ENCODE measurements at regions not wholly inside any gene's neighbourhood (a gene's known extent, or its start where the extent isn't known, plus 50 kb on each side); places are given as distances from the start of the nearest gene placed in this dataset.

DNA sequence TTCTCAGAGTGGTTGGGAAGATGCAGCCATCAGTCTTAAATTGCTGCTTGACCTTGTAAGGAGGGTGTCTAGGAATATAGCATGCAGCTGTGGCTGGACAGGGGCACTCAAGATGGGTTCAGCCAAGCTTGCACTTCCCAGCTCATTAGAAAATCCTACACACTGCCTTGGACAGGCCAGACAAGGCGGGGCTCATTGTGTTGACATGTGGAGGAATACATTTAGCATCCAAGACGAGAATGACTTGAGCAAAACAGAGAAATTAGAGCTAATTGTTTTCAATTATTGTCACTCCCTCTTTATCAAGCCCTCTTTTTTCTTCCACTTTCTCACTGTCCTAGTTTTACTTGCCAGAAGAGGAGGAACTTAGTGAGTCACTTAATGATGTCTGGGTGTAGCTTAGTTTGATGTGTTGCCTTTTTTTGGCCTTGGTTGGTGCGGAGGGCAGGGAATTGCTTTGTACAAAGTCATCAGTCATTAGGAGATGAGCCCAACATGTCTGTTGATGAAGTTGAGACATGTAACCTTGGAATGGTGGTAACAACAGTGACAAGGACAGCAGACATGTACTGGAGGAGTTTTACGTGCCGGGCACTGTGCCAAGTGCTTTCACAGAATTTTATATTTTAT lies 1219.3 kb upstream of the WWC1 start:
- no peaks in the 10 kb centered on the region for H3K4me1 ChIP-seq (ENCODE audit: insufficient read depth, low read length)
- H3K27me3 ChIP-seq (ENCODE audit: control insufficient read depth in 1 of 2, insufficient read depth in 2 of 2, low read length in 2 of 2), result no peaks in the 10 kb centered on the region
- H2AFZ ChIP-seq (ENCODE audit: low read length), result no peak overlapping the region
- no peaks in the 10 kb centered on the region for H3K36me3 ChIP-seq (replicated peaks in 1 of 2; ENCODE audit: control insufficient read depth in 1 of 2, insufficient read depth in 2 of 2, low read length in 2 of 2)
- no peak overlapping the region for H3K27ac ChIP-seq (ENCODE audit: extremely low read length, insufficient read depth, low read length)
- POLR2A ChIA-PET, result no interaction called here
- FAIRE-seq (no peak), DNase-seq (ENCODE audit: low spot score) (no peak), ATAC-seq (no peak)
- WGBS (ENCODE audit: low lambda C conversion rate), result 26% methylated on average over 5 of the region's 5 CpGs
- no peaks in the 10 kb centered on the region for H3K9me3 ChIP-seq (ENCODE audit: low read length)
- no peaks in the 10 kb centered on the region for H3K79me2 ChIP-seq (ENCODE audit: insufficient read depth, low read length)
- no peaks in the 10 kb centered on the region for H4K20me1 ChIP-seq (ENCODE audit: insufficient read depth, low read length)
- TF ChIP-seq RXRB (CRISPR knock-in tag; IDR thresholded peaks at IDR 0.05; ENCODE audit: borderline replicate concordance), result no peak
- TF ChIP-seq TEAD2 (CRISPR knock-in tag; IDR thresholded peaks at IDR 0.05), result no peak
- no peak for TF ChIP-seq SP4 (CRISPR knock-in tag; IDR thresholded peaks at IDR 0.05)
- no peak for TF ChIP-seq NFRKB (IDR thresholded peaks at IDR 0.05)
- no peak for TF ChIP-seq ZNF224 (CRISPR knock-in tag; IDR thresholded peaks at IDR 0.05)
- TF ChIP-seq SOX5 (CRISPR knock-in tag; IDR thresholded peaks at IDR 0.05; ENCODE audit: borderline replicate concordance), result no peak
- TF ChIP-seq NR1H2 (CRISPR knock-in tag; IDR thresholded peaks at IDR 0.05; ENCODE audit: borderline replicate concordance, low read depth), result no peak
- no peak for TF ChIP-seq THAP11 (CRISPR knock-in tag; IDR thresholded peaks at IDR 0.05)
- TF ChIP-seq CREB1 (IDR thresholded peaks at IDR 0.05), result no peak
- TF ChIP-seq CREB1 (CRISPR knock-in tag; IDR thresholded peaks at IDR 0.05), result no peak
- TF ChIP-seq FLYWCH1 (CRISPR knock-in tag; IDR thresholded peaks at IDR 0.05), result no peak
- TF ChIP-seq, protein P1, sequence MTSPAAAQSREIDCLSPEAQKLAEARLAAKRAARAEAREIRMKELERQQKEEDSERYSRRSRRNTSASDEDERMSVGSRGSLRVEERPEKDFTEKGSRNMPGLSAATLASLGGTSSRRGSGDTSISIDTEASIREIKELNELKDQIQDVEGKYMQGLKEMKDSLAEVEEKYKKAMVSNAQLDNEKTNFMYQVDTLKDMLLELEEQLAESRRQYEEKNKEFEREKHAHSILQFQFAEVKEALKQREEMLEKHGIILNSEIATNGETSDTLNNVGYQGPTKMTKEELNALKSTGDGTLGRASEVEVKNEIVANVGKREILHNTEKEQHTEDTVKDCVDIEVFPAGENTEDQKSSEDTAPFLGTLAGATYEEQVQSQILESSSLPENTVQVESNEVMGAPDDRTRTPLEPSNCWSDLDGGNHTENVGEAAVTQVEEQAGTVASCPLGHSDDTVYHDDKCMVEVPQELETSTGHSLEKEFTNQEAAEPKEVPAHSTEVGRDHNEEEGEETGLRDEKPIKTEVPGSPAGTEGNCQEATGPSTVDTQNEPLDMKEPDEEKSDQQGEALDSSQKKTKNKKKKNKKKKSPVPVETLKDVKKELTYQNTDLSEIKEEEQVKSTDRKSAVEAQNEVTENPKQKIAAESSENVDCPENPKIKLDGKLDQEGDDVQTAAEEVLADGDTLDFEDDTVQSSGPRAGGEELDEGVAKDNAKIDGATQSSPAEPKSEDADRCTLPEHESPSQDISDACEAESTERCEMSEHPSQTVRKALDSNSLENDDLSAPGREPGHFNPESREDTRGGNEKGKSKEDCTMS (CRISPR knock-in tag; conservative IDR thresholded peaks at IDR 0.05), result no peak
- CTCF ChIA-PET (ENCODE audit: low intra/inter-chr PET ratio, low total read pairs), result no interaction called here
- no peak overlapping the region for H3K4me3 ChIP-seq (replicated peaks in 1 of 3; ENCODE audit: insufficient read depth in 1 of 3, low read depth in 2 of 3, low read length in 3 of 3)
- no TSS peak for BruUV-seq (replicated peaks)
- no peak overlapping the region for H3K4me2 ChIP-seq (ENCODE audit: low read depth, low read length)
- in situ Hi-C loops (cut with HindIII; ENCODE audit: extremely low pct_ligation_motif_present, low pct_unique_long_range_greater_than_20kb), result no loop called here
- intact Hi-C loops (cut with micrococcal nuclease; ENCODE audit: unreplicated experiment), result no loop called here
- no peak overlapping the region for H3K9ac ChIP-seq (ENCODE audit: insufficient read depth, low read depth, low read length)
